Glomerular visceral epithelial cell (primary cell): ENCODE measurements at regions not wholly inside any gene's neighbourhood (a gene's known extent, or its start where the extent isn't known, plus 50 kb on each side); places are given as distances from the start of the nearest gene placed in this dataset.
"Not testable (repeated sequence)": the region's sequence is repeated elsewhere in the genome, so short reads cannot be mapped to it uniquely, and the experiment has no call there.

Source experiments
- DNase-seq: peaks from one replicate; pipeline ENCODE4 v3.0.0-alpha.2; 2016; ENCODE audit errors: extremely low spot score

DNA sequence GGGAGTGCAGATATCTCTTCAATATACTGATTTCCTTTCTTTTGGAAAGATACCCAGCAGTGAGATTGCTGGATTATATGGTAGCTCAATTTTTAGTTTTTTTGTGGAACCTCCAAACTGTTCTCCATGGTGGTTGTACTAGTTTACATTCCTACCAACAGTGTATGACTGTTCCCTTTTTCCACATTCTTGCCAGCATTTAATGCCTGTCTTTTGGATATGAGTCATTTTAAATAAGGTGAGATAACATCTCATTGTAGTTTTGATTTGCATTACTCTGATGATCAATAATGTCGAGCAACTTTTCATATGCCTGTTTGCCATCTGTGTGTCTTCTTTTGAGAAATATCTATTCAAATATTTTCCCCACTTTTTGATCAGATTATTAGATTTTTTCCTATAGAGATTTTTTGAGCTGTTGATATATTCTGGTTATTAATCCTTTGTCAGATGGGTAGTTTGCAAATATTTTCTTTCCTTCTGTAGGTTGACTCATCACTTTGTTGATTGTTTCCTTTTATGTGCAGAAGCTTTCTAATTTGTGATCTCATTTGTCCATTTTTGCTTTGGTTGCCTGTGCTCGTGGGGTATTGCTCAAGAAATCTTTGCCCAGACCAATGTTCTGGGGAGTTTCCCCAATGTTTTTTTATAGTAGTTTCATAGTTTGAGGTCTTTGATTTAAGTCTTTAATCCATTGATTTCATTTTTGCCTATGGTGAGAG, 552.7 kb downstream of the ZNF674 start:
- no peak for DNase-seq

- DNase-seq: no peak
These were observed 558.2 kb downstream of the ZNF674 start for GRCh38 chrX:45986971-45987370.

DNA sequence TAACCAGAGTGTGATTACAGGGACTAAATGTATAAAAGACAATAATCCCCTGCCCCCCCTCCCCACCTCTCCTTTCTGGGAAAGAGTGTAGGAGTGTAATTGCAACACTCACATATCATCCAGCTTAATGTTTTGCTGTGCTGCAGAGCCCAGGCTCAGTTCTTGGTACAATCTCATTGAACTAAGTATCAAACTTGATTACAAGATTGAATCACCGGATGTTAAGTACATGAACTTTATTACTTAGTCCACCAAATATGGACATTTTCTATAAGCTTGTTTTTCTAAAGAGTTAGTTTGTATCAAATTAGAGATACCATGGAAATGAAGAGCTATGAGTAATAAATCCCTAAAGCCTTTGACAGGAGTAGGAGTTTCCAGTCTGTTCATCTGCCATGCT, 559.1 kb downstream of the ZNF674 start:
- DNase-seq: no peak

- DNase-seq: not testable (repeated sequence)
These were observed 562.1 kb downstream of the ZNF674 start for GRCh38 chrX:45982958-45983727.

DNA sequence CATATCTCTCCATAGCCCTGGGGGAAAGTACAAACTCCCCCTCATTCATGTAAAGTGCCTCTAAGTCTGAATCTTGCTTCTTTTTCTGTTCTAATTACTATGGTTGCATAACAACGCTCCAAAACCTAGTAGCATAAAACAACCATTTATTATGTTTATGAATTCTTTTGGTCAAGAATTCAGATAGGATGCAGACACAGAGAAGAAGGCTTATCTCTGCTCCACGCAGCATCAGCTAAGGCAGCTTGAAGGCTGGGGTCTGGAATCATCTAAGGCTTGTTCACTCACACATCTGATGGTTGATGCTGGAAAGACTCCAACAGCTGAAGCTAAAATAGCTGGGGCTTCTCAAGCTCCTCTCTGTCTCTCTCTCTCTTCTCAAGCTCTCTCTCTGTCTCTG, 564.5 kb downstream of the ZNF674 start:
- no peak for DNase-seq

GRCh38 chrX:45975633-45976032, 569.6 kb downstream of the ZNF674 start:
- DNase-seq: no peak

DNA sequence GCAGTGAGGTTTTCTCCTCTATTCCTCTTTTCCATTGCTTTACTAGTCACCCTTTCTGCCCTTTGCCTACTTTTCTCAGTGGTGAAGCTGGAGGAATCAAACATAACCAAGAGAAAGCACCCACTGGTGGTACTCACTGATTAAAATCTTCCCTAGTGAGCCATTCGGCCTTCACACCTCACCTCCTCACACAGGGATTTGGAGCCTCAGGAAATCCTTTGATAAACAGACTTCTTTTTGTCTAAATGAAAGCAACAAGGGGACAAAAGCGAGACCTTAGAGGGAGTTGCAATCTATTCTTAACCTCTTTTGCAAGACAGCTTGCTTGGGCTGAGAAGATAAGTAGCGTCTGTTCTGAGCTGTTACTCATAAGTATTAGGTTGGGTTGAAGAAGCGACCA, 572.6 kb downstream of the ZNF674 start:
- DNase-seq: no peak

DNA sequence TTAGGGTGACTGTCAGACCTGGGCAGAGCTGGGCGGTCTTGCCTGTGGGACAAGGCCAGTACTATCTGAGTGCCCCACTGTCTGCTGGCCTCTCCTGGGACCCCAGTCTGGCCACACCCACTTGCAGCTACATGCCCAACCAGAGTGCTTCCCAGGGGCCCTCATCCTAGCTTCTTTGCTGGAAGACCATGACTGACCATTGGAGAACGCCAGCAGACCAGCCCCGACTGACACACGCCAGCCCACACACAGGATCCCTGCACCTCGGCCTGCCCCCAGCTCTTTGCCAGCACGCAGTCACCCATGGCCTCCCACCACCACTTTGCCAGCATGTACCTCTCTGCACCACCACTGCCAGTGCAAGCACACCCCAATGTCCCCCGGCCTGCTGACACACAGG, 585.7 kb downstream of the ZNF674 start:
- DNase-seq: no peak

DNA sequence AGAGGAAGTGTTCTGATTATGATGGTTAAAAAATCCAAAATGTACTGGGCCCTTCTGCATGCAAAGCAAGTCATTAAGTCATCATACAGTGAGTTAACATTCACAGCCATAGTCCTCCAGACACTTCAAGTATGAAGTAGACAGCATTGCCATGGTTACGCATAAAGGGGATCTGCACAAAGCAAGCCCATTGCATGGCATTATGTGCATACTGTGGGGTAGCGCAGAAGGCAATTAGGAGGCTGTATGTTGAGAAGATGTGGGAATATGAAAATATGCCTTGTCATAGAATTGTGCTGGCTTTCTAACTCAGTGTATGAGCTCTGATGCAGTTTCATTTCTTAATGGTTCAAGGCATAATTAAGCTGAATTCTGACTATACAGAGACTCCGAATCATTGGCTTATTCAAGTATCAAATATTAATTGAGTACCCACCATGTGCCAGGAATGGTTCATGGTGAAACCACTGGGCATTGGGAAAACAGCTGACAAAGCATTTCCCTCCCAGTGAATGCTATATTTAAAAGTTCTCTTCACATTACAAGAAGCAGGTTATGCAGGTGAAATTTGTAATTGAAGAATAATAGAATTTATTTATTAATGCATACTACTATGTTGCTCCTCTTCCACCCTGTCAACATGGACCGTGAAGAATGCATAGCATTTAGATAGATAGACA, 588.9 kb downstream of the ZNF674 start:
- DNase-seq: no peak

GRCh38 chrX:45955661-45956060, 589.6 kb downstream of the ZNF674 start:
- no peak for DNase-seq

DNA sequence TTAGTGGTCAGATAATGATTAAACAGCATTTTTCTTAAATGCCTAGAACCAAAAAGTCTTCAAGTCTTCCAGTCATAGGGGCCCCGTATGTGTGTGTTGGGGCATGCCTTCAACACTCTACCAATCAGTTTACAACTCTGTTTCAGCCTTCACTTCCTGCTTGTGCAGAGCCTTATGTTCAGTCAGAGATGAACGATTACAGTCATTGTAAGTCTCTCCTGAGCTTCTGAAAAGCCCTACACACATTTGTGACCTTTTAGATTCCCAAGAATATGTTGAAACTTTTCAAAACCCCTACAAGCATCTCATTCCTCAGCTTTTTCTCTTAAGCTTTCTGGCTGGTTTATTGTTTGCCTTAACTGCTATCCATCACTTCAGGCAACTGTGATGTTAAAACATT, 591.2 kb downstream of the ZNF674 start:
- peak; percentile 0 for DNase-seq

- DNase-seq: no peak
These were observed 593.2 kb downstream of the ZNF674 start for GRCh38 chrX:45952030-45952429.

- no peak for DNase-seq
These were observed 609.8 kb downstream of the ZNF674 start for GRCh38 chrX:45935408-45935807.

DNA sequence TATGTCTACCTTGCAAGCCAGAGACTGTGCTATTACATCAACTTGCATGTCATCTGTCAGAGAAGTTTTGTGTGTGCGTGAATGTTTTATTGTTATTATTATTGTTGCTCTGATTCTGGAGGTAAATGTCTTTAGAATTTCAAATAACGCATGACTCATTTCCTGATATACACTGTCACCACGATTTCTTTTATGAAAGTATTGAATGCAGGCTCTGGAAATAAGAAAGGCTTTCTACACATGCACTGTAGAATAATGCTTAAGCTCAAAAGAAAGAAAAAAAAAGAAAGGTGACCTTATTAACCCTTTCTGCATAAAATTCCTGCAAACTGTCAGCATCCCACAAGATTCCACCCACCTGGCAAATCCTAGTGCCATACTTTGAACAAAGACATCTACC, 632.9 kb downstream of the ZNF674 start:
- DNase-seq: no peak

DNA sequence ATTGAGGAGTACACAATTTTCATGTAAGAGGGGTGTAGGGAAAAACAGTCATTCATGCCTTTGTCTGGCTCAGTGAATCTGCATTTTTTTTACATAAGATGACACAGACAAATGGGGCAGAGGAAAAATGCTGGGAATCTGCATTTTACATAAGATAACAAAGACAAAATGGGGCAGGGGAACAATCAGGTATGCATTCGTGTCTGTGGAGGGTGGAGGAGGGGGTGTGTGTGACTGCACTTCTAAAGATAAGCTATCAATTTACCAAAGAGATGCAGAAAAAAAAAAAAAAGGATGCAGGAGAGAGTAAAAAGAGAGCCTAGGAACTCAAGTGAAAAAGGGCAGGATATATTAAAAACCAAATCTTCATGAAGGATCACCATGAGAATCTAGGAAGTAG, 637.4 kb downstream of the ZNF674 start:
- no peak for DNase-seq

DNA sequence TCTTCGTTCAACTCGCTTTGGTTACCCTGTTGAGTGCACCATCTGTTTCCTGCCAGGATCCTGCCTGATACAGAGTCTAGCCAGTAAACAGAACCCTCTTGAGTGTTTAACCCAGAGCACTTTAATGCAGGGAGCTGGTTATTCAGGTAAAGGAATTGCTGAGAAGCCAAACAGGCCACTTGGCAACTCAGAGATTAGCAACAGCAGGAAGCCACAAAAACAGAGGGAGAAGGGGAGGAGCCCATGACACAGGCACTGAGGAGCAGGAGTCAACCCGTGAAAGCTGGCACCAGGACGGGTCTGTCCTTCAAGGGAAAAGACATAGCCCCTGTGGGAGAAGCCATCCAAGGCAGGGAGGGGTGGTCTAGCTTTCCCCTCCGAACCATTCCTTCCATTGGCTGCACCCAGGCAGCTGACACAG, 641.4 kb downstream of the ZNF674 start:
- DNase-seq: no peak

- no peak for DNase-seq
These were observed 644.2 kb downstream of the ZNF674 start for GRCh38 chrX:45900766-45901615.

DNA sequence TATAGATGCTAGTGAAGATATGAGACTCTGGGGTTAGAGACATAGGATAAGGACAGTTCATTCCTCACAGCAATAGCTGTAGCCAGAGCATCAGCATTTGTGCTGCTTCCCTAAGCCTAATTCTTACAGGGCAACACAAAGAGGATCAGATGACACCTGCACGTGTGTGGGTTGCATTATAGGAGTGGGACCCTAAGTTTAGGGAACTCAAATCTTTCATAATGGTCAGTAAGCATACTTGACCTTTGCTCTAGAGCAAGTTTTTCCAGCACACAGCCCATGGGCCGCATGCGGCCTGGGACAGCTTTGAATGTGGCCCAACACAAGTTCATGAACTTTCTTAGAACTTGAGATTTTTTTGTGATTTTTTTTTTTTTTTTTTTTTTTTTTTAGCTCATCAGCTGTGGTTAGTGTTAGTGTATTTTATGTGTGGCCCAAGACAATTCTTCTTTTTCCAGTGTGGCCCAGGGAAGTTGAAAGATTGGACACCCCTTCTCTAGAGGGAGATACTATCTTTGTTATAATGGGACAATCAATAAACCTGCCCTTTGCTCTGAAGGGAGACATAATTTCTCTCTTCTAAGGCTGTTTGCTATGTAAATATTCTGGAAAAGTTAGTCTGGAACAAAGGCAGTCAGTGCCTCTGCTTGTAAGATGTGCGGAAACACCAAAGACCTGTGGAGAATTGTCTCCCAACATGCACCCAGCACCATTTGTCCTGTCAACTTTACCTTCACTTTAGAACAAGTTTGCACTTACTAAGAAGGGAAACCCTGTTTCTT, 650.2 kb downstream of the ZNF674 start:
- no peak for DNase-seq

- DNase-seq: no peak
These were observed 655.8 kb downstream of the ZNF674 start for GRCh38 chrX:45889471-45889870.

DNA sequence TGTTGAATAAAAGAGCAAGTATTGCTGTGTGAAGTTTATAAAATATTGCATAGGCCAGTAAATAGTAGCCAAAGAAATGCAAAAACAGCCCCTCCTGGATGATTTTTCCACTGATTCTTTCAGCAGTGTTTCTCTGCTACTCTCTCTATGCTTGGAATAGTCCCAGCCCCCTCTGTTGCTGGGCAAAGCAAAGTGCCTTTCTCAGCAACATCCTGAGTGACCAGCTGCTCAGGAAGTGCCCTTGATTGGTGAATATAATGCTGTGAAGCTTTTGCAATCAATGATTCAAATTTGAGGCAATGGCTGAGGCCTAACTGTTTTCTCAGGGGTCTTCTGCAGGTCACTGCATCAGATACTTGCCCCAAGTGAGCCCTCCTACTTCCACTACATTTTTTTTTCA, 656.7 kb downstream of the ZNF674 start:
- no peak for DNase-seq

GRCh38 chrX:45885931-45886330, 659.3 kb downstream of the ZNF674 start:
- DNase-seq: no peak
